GM12878 (cell line): ENCODE measurements at regions not wholly inside any gene's neighbourhood (a gene's known extent, or its start where the extent isn't known, plus 50 kb on each side); places are given as distances from the start of the nearest gene placed in this dataset.

Source experiments
- CTCF ChIP-seq, 3 experiments: IDR thresholded peaks in 2 of 3; conservative IDR thresholded peaks in 1 of 3; 2 replicates each; pipeline ENCODE4 v1.5.1; 2011; ENCODE audit warnings: low read depth in 3 of 3, low read length in 3 of 3, mild to moderate bottlenecking in 3 of 3, control low read depth in 2 of 3, moderate library complexity in 2 of 3, inconsistent platforms in 1 of 3, mixed read lengths in 1 of 3; ENCODE audit not compliant: control insufficient read depth in 2 of 3, insufficient read depth in 1 of 3; ENCODE audit errors: extremely low read depth in 1 of 3
- EZH2 ChIP-seq: IDR thresholded peaks from 2 replicates; pipeline ENCODE4 v1.6.1; 2012; ENCODE audit warnings: low read depth, mild to moderate bottlenecking, control low read depth, inconsistent platforms, low read length, borderline replicate concordance; ENCODE audit not compliant: control insufficient read depth
- IRF5 ChIP-seq: fragments of 450-650 bp; IDR thresholded peaks from 2 replicates; pipeline ENCODE4 v1.6.1; 2017; ENCODE audit warnings: borderline replicate concordance
- LARP7 ChIP-seq: fragments of 450-650 bp; IDR thresholded peaks from 2 replicates; pipeline ENCODE4 v1.6.1; 2017; ENCODE audit warnings: mild to moderate bottlenecking
- POLR2A ChIP-seq: IDR thresholded peaks from 2 replicates; pipeline ENCODE4 v1.6.1; 2011; ENCODE audit warnings: low read depth, mild to moderate bottlenecking, low read length
- SIX5 ChIP-seq: IDR thresholded peaks from 2 replicates; pipeline ENCODE4 v1.6.1; 2011; ENCODE audit warnings: mild to moderate bottlenecking, low read depth, low read length, moderate library complexity; ENCODE audit not compliant: severe bottlenecking
- SMC3 ChIP-seq: IDR thresholded peaks from 2 replicates; pipeline ENCODE4 v1.6.1; 2011; ENCODE audit warnings: low read length, improper control_type of control experiment, borderline replicate concordance

DNA sequence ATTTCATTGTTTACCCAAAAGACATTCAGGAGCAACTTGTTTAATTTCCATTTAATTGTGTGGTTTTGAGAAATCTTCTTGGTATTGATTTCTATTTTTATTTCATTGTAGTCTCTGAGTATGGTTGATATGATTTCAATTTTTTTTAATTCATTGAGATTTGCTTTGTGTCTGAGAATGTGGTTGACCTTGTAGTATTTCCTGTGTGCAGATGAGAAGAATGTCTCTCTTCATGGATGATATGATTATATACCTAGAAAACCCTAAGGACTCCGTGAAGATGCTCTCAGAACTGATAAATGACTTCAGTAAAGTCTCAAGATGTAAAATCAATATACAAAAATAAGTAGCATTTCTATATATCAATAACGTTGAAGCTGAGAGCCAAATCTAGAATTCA, 202.4 kb upstream of the CDH9 start:
- TF ChIP-seq EZH2 (no peak), CTCF (IDR thresholded peaks at IDR 0.05 in 2 of 3, conservative IDR thresholded peaks at IDR 0.05 in 1 of 3; ENCODE audit: control insufficient read depth in 2 of 3, extremely low read depth in 1 of 3, insufficient read depth in 1 of 3, low read depth in 3 of 3, low read length in 3 of 3) (no peak), POLR2A (no peak), IRF5 (no peak), SMC3 (no peak), SIX5 (no peak), LARP7 (no peak)
